SU-DHL-6 (cell line): ENCODE measurements at regions not wholly inside any gene's neighbourhood (a gene's known extent, or its start where the extent isn't known, plus 50 kb on each side); places are given as distances from the start of the nearest gene placed in this dataset.

ENCODE experiments used
- CTCF ChIP-seq: fragments of 200-600 bp; sonication (generic); IDR thresholded peaks from one replicate; pipeline ENCODE4 v1.5.1; 2017; ENCODE audit warnings: antibody characterized with exemption, mild to moderate bottlenecking, low read length, moderate library complexity; ENCODE audit not compliant: insufficient read depth, poor library complexity, severe bottlenecking
- EZH2phosphoT487 ChIP-seq: fragments of 200-600 bp; sonication (generic), shearing (Covaris generic); conservative IDR thresholded peaks from 2 replicates; pipeline ENCODE4 v1.6.1; 2018; ENCODE audit warnings: mild to moderate bottlenecking, antibody characterized with exemption, low read length, moderate library complexity, mixed read lengths

GRCh38 chrX:96564595-96564994, 120.0 kb upstream of the DIAPH2 start:
- TF ChIP-seq CTCF (no peak), EZH2phosphoT487 (no peak)
